ENCODE measurements at regions not wholly inside any gene's neighbourhood (a gene's known extent, or its start where the extent isn't known, plus 50 kb on each side); places are given as distances from the start of the nearest gene placed in this dataset.

DNA sequence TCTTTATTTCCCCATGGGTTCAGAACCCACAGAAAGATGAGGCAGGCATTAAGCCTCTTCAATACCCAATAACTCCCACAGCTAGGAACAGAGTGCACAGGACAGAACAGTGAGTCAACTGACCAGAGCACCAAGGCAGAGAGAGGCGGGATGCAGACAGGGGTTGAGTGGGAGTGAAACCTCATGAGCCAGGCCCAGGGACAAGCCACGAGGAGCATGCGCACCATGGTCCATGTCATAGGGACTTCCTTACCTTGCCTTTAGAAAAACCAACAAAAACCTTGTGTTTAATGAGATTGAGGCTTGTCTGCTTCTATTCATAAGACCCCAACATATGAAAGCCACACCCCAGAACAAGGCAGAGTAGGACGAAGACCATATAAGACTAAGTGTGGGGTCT lies 330.6 kb downstream of the DEPDC1B start:
- TF ChIP-seq CTCF (conservative IDR thresholded peaks at IDR 0.05): no peak
- H3K27ac ChIP-seq: no peak overlapping the region

DNA sequence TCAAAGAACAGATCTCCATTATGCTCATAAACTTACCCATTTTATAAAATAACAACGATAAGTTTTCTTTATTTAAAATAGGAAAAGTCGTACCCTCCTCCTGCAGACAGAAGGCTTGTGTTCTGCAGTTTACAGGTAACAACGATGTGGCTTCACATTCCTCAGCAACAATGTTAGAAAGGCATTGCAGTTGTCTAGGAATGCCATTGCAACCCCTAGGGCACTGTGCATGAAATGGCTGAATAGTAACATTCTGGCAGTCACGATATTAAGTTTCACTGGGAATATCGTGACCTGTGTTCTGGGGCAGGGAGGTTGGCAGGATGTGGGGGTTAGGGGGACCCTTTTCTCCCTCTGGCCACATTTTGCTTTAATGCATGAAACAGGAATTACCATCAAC lies 331.9 kb downstream of the DEPDC1B start:
- TF ChIP-seq CTCF (conservative IDR thresholded peaks at IDR 0.05): no peak
- H3K27ac ChIP-seq: no peak overlapping the region

DNA sequence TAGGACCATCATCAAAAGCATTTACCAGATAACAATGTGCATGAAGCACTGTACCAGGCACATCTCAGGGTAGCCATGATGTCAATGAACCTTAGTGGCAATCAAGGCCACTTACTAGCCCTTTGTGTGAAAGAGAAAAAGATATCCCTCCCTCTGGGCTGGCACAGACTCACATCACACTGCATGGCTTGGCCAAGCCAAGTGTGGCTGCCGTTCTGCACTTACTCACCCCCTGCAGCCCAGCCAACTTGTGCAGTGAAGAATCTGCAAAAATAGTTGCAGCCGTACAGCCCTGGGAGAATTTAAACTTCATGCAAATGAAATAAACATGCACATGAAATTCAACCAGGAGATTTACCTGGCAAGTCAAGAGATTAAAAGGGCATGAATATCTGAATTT lies 333.5 kb downstream of the DEPDC1B start:
- TF ChIP-seq CTCF (conservative IDR thresholded peaks at IDR 0.05): no peak
- H3K27ac ChIP-seq: no peak overlapping the region

GRCh38 chr5:60365001-60365400 lies 335.0 kb downstream of the DEPDC1B start:
- TF ChIP-seq CTCF (conservative IDR thresholded peaks at IDR 0.05): no peak
- no peak overlapping the region for H3K27ac ChIP-seq

- no peak for TF ChIP-seq CTCF (conservative IDR thresholded peaks at IDR 0.05)
- no peak overlapping the region for H3K27ac ChIP-seq
Observed at GRCh38 chr5:60362158-60362557, 337.8 kb downstream of the DEPDC1B start.

- TF ChIP-seq CTCF (conservative IDR thresholded peaks at IDR 0.05): no peak
- no peak overlapping the region for H3K27ac ChIP-seq
Observed at GRCh38 chr5:60360355-60360754, 339.6 kb downstream of the DEPDC1B start.

DNA sequence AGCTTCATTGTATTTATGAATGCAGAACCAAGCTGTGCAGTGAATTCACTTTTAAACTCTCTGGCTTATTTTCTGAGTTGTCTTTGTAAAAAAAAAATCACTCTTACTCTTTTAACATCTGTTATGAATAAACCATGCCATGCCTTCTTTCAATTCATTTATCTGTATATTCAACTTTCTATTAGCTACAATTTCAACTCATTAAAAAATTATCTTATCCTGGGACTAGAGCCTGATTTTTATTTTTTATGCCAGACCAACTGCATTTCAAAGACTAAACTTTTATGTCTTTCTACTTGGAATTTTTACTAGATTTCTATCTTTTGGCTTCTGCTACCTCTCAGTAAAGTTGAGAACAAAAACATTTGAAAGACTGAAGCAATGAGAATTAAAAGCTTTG lies 342.7 kb downstream of the DEPDC1B start:
- H3K27ac ChIP-seq: no peak overlapping the region
- TF ChIP-seq CTCF (conservative IDR thresholded peaks at IDR 0.05): no peak

- TF ChIP-seq CTCF (conservative IDR thresholded peaks at IDR 0.05): no peak
- H3K27ac ChIP-seq: no peak overlapping the region
Observed at GRCh38 chr5:60356745-60357144, 343.2 kb downstream of the DEPDC1B start.

Measured in VCaP (cell line).